Sciatic nerve (tissue), 2 donors: ENCODE measurements at regions not wholly inside any gene's neighbourhood (a gene's known extent, or its start where the extent isn't known, plus 50 kb on each side); places are given as distances from the start of the nearest gene placed in this dataset.
"Not testable (repeated sequence)": the region's sequence is repeated elsewhere in the genome, so short reads cannot be mapped to it uniquely, and the experiment has no call there.

ENCODE experiments used
- ATAC-seq: fragments of 200-7000 bp; cut with Tn5 transposase; one replicate; pipeline ENCODE4 v1.9.1; 2020; ENCODE audit warnings: mild to moderate bottlenecking, moderate library complexity
- DNase-seq: peaks from one replicate; pipeline ENCODE4 v3.0.0-alpha.2; 2020; ENCODE audit warnings: low spot score
- intact Hi-C: fragments of 100-400 bp; cut with DNase I; formaldehyde crosslinking; loops from one replicate; pipeline ENCODE4 v1.14.2; 2022
- donor health status: DM: no; HTN: no; CAD: no.
- donor health status: DM: no; HTN: no; CAD: no.

DNA sequence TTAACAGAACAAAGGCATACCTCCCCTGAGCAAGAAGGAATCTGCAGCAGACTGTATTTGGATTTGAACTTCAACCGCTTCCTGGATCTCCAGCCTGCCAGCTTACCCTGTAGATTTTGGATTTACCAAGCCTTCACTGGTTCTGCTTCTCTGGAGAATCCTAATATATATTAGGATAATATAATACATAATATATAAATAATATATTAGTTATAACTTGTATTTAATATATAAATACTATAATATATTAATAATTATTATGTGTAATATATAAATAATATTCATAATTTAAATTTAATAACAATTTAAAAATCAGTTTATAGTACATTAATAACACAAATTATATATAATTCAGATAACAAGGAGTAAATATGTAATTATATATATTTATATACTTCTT is 121.4 kb downstream of the COX18 start:
- intact Hi-C loops = no loop called here
- no peak for DNase-seq
- ATAC-seq = no peak

DNA sequence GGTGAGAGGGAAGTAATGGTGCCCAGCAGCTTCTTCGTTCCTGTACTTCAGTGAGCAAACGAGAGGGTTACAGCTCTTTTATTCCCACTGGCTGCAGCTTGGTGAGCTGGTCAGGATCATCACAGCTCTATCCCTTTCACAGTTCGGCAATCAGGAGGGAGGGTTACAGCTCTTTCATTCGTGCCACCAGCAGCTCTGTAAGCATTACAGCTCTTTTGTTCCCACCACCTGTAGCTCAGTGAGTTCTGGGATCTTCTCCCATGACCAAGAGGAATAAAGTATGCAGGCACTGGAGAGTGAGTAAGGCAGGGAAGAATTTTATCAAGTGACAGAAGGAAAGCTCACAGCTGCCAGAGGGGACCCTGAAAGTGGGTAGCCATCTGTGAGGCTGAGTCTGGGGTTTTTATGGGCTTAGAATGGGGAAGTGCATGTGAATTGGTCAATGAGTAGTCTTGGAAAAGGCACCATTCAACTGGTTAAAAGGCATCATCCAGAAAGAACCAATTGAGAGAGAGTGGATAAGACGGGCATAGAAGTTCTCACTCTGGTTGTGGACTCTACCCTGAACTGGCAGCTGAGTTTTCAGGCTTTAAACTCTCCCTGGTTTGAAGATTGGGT is 123.7 kb downstream of the COX18 start:
- ATAC-seq = no peak
- DNase-seq = no peak
- intact Hi-C loops = no loop called here

DNA sequence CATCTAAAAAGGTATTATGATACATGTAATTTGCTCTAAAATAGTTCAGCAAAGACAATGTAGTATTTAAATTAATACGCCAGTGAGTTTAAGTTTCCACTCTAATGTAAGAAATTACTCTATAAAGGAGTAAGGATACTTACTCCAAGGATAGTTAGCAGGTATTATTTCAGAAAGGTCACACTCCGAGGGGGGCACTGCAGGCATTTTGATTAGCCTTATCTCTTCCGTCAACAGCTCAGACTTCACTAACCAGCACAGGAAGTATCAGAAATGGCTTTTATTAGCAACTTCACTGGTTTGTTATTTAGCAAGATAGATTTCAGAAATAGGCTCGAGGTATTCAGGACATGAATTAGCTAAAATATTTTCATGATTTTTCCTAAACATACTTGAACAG is 127.0 kb downstream of the COX18 start:
- intact Hi-C loops = no loop called here
- DNase-seq = no peak

DNA sequence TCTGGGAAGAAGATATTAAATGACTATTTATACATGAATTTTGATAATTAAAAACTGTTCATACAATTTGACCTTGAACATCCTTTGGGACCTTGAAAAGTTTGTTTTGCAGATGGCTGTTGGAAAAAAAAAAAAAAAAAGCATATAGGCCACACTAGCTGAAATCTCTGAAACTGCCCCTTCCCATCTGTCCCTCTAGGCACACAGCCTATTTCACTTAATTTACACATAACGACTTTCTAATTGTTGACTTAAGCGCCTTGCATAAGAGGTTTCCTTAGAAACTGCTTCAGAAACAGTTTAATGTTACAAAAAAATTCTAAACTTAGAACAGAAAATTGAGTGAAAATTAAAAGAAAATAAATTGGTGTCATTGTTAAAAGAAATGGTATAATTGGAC is 131.0 kb downstream of the COX18 start:
- ATAC-seq (no peak), DNase-seq (no peak)
- intact Hi-C loops = no loop called here

More for the DNA sequence above, 127.0 kb downstream of the COX18 start:
- no peak for ATAC-seq

DNA sequence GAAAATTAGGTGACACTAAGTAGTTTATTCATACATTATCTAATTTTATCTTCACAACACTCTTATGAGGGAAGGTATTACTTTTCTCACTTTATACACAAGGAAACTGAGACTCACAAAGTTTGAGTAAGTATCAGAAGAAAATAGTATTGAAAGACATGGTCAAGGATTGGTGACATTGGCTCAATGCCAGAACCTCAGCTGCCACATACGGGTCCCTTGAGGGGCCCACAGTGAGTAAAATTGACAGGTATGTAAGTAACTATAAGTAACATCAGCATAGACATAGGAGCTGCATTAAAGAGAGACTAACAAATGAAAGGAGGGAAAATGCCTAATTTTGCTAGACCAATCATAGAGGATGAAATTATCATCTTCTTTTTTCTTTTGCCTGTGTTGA is 134.1 kb downstream of the COX18 start:
- no peak for DNase-seq
- intact Hi-C loops = no loop called here

DNA sequence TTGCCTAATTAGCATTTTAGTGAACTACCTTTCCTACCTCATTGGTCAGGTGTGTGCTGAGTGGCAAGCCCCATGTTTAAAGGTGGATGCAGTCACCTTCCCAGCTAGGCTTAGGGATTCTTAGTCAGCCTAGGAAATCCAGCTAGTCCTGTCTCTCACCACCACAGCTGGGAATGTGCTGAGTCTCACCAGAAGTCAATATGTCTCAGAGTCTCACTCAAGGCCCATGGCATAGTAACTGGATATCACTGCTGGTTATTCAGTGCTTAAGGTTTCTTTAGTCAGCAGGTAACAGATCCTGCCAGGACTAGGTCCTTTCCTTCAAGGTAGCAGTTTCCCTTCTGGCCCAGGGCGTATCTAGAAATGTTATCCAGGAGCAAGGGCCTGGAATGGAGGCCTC is 136.5 kb downstream of the COX18 start:
- intact Hi-C loops = no loop called here
- DNase-seq (no peak), ATAC-seq (no peak)

More for the DNA sequence above, 134.1 kb downstream of the COX18 start:
- no peak for ATAC-seq

DNA sequence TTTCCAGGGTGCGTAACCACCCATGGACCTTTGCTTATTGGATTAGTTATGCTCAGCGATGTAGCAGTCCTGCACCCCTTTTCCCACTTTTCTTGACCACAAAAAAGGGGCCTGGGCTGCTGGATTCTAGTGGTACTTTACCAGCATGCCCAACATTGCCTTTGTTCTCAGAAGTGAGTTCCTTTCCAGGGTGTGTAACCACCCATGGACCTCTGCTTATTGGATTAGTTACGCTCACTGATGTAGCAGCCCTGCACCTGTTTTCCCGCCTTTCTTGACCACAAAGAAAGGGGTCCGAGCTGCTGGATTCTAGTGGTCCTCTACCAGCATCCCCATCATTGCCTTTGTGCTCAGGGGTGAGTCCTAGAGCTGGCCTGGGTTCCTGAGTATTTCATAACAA is 138.2 kb downstream of the COX18 start:
- intact Hi-C loops = no loop called here
- no peak for DNase-seq
- ATAC-seq = no peak

DNA sequence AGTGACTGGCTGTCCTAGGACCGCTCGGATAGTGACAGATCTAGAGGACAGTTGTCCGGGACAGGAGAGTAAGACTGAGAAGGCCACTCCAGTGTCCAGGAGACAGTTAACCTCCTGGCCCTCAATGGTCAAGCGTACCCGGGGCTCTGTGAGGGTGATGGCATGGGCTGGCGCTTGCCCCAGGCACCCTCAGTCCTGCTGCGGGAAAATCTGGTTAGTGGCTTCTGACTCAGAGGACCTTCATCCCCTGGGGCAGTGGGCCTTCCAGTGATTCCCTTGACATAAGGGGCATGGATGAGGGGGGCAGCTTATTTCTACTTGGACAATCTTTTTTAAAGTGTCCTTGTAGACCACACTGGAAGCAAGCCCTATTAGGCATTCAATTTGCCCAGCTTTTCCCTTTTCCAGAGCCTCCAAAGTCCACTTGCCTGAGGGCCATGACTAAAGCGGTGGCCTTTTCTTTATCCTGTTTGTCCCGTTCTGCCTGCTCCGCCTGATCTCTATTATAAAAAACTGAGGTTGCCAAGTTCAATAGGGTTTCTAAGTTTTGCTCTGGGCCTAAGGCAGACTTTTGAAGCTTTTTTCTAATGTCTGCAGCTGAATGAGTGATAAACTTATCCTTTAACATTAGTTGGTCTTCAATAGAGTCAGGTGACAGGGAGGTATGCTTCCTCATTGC is 139.8 kb downstream of the COX18 start:
- DNase-seq, ATAC-seq, intact Hi-C loops: not testable (repeated sequence)

DNA sequence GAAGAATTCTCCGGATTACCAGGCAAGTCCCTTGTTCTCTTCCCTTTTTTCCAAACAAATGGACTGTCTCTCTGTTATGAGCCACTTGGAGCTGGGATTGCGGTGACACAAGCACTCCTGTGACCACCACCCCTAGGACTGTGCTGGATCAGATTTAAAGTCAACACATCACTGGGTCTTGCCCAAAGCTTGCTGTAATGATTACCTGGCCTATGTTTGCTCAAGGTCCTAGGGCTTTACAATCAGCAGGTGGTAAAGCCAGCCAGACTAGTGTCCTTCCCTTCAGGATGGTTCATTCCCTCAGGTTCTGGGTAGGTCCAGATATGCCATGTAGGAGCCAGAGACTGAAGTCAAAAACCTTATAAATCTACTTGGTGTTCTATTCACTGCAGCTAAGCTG is 144.7 kb downstream of the COX18 start:
- DNase-seq (no peak), ATAC-seq (no peak)
- intact Hi-C loops = no loop called here

DNA sequence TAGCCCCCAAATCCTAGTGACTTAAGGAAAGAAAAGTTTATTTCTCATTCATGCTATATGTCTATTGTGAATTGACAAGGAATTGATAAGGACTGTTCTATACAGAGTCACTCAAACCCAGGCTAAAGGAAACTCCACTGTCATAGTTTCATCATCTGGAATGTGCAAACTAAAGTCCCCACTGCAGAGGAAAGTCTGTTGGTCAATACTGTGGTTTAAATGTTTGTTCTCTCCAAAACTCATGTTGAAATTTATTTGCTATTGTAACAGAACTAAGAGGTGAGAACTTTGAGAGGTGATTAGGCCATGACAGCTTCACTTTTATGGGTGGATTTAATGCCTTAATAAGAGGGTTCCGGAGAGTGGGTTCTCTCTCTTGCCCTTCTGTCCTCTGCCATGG is 149.6 kb downstream of the COX18 start:
- no peak for ATAC-seq
- intact Hi-C loops = no loop called here
- no peak for DNase-seq

DNA sequence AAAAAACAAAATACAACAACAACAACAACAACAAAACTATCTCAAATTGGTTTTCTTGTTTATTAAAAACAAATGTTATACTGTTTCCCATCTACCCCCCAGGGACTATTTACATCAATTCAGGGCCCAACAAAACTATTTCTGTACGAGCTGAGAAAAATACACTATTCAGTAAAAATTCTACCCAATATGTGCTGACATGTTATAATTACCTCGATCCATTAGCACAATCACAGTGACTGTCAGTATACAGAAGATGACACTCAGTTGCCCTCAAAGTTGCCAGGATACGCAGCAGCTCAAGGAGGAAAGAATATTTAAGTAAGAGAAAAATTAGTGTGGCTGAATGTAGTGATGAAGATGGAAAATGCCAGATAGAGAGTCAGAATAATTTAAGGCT is 150.1 kb downstream of the COX18 start:
- no peak for DNase-seq
- intact Hi-C loops = no loop called here
- ATAC-seq = no peak

DNA sequence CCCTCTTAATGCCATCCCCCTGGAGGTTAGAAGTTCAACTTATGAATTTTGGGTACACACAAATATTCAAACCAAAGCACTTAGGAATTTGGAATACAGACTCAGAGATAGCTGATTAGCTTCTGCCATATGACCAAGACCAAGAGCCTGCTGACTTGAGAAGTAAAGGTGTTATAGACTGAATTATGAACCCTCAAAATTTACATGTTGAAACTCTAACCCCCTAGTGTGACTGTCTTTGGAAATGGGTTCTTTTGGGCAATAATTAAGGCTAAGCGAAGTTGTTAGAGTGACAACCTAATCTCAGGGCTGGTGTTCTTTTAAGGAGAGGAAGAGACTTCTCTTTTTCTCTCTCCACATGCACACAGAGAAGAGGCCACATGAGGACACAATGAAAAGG is 151.2 kb downstream of the COX18 start:
- intact Hi-C loops = no loop called here
- no peak for ATAC-seq
- no peak for DNase-seq

DNA sequence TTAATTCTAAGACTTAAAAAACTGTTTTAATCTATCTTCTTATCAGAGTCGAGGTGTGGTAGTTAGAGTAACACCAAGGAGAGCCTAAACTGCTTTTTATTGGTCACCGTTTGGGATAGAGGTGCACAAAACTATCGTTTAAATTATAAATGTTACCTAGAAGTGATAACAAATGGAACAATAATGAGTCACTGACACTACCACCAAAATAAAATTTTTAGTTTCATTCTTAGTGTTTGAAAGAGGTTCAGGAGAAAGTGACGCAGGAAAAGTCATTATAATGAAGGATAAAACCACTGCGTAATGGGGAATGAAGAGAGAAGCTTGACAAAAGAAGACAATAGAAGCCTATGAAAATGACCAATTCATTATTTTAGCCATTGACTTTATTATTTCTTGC is 158.2 kb downstream of the COX18 start:
- intact Hi-C loops = no loop called here

DNA sequence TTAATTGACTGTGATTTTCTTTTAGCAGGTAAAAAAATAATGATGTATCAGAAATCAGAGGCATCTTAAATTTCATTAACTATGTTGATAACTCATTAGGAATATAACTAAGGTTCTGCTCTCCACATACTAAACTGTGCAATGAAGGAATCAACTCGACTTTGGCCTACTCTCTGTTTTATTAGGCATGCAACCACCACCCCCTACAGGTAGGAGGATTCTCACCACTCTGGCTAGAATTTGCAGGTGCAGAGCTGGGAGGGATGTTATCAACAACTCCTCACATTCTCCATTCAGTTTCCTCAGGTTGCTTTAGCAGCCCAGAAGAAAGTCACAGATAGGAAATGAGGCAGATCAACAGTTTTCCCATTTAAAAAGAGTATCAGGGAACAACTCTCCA is 160.1 kb downstream of the COX18 start:
- DNase-seq (no peak), ATAC-seq (peak; percentile 65)
- intact Hi-C loops = no loop called here

More for the DNA sequence above, 158.2 kb downstream of the COX18 start:
- DNase-seq (no peak), ATAC-seq (no peak)

DNA sequence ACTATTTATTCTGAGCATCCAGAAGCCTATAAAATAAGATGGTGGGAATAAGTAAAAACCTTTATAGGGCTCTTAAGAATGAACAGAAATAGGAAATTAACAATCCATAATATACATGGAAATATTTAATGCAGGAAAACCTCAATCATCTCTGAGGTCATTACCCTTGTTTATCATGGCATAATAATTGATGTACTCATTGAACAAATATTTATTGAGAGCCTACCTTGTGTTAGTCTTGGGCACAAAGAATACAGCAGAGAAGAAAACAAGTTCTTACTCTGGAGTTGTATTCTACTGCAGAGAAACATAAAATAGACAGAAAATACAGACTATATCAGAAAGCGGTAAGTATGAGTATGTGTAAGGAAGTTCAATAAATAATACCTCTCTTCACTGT is 167.2 kb downstream of the COX18 start:
- intact Hi-C loops = no loop called here
- DNase-seq (no peak), ATAC-seq (no peak)

DNA sequence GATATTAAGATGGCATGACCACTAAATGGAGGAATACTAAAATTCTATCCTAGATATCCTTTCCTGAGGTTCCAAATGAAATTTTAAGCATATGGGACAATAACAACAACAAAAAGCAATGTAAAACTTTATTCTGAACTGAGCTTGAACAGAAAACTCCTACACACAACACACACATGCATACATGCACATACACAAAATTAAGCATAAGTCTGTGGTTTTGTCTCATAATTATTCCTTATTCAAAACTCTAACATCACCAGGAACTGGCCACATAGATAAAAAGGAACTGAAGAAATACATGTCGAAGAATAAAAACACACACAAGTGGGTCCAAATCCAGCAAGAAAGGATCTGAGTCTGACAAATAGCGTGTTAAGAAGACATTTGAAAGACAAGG is 168.0 kb downstream of the COX18 start:
- DNase-seq = no peak
- no peak for ATAC-seq
- intact Hi-C loops = no loop called here

DNA sequence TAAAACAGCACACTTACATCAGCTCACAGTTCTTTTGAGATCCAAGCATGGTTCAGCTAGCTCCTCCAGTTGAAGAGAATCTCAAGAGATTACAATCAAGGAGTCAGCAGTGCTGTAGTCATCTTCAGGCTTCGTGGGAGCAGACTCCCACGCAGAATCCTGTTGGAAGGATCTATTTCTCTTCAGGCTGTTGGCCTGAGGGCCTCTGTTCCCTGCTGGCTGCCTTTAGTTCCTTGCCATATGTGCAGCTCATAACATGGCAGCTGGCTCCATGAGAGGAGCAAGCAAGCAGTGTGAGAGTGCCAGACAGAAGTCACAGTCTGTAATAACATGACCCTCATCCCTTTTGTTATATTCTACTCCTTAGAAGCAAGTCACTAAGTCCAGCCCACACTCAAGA is 168.6 kb downstream of the COX18 start:
- DNase-seq (no peak), ATAC-seq (no peak)
- intact Hi-C loops = no loop called here

DNA sequence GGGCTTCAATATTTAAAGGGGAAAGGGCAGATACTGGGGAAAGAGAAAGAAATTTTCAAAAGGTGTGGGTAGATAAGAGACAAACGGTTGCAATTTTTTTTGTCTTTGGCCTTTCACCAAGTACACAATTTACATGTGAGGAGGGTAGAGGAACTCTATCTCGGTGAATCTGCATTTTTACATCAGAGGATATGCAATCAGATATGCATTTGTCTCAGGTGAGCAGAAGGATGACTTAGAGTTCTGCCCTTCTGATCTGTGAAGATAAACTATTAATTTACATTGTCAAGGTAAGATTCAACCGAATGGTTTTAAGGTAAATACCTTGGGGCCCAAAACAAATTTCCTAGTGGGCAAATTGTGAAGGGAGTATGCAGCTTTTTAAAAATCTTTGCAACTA is 169.9 kb downstream of the COX18 start:
- DNase-seq (no peak), ATAC-seq (no peak)
- intact Hi-C loops = no loop called here

DNA sequence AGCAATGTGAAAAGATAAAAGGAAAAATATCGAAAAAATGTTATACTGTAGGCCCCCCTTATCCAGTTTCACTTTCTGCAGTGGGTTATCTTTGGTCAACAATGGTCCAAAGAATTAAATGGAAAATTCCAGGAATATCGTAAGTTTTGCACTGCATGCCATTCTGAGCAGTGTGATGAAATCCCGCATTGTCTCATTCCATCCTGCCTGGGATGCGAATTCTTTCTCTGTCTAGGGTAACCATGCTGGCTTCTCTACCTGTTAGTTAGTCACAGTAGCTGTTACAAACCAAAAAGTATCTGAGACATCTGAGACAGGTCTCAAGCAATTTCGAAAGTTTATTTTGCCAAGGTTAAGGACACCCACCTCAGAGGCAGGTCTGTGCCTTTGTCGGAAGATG is 170.3 kb downstream of the COX18 start:
- ATAC-seq = no peak
- intact Hi-C loops = no loop called here

DNA sequence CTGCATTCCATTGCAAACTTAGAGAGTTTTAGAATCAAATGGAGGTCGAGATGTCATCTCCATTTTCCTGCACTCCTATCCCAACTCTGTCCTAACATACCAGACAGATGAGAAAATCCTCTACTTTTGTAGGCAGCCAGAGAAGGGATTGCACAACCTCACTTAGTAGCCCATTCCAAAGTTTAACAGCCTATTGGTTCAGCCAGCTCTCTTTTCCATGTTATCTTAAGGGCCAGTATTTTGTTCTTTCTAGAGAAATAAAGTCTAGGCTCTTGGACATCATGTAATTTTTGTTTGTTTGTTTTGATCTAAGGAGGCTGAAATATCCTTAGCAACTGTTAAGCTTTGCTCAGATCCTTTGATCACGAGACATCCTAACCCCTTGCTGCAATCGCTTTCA is 173.0 kb downstream of the COX18 start:
- ATAC-seq = peak; percentile 97
- intact Hi-C loops = no loop called here

More for the DNA sequence above, 170.3 kb downstream of the COX18 start:
- no peak for DNase-seq

DNA sequence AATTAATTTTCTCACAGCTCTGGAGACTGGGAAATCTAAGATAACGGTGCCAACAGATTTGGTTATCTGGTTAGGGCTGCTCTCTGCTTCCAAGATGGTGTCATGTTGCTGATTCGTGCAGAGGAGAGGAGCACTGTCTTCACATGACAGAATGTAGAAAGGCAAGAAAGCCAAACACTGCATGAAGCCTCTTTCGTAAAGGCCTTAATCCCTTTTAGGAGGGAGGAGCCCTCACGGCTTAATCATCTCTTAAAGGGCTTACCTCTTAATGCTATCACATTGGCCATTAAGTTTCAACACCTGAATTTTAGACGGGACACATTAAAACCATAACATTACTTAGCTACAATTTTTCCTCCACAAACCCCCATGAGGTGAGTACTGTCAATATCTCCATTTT is 174.1 kb downstream of the COX18 start:
- no peak for DNase-seq
- intact Hi-C loops = no loop called here
- ATAC-seq = no peak

More for the DNA sequence above, 173.0 kb downstream of the COX18 start:
- DNase-seq = no peak
